Hepatocyte (in vitro differentiated cells): ENCODE measurements at regions not wholly inside any gene's neighbourhood (a gene's known extent, or its start where the extent isn't known, plus 50 kb on each side); places are given as distances from the start of the nearest gene placed in this dataset.

Experiments
- EZH2 ChIP-seq: fragments of 200-600 bp; sonication (generic); IDR thresholded peaks from 2 replicates; pipeline ENCODE4 v1.6.1; 2016; ENCODE audit warnings: antibody characterized with exemption, mild to moderate bottlenecking, borderline replicate concordance
- EZH2phosphoT487 ChIP-seq: fragments of 200-600 bp; sonication (generic); IDR thresholded peaks from one replicate; pipeline ENCODE4 v1.6.1; 2018; ENCODE audit warnings: antibody characterized with exemption, mild to moderate bottlenecking, low read depth, moderate library complexity; ENCODE audit not compliant: unreplicated experiment, severe bottlenecking
- TF ChIP-seq, protein P1 (sequence below): fragments of 200-600 bp; sonication (generic); IDR thresholded peaks from 2 replicates; pipeline ENCODE4 v1.5.1; 2016; ENCODE audit warnings: antibody characterized with exemption, mild to moderate bottlenecking; ENCODE audit not compliant: poor library complexity

- TF ChIP-seq EZH2, result no peak
- TF ChIP-seq, protein P1, sequence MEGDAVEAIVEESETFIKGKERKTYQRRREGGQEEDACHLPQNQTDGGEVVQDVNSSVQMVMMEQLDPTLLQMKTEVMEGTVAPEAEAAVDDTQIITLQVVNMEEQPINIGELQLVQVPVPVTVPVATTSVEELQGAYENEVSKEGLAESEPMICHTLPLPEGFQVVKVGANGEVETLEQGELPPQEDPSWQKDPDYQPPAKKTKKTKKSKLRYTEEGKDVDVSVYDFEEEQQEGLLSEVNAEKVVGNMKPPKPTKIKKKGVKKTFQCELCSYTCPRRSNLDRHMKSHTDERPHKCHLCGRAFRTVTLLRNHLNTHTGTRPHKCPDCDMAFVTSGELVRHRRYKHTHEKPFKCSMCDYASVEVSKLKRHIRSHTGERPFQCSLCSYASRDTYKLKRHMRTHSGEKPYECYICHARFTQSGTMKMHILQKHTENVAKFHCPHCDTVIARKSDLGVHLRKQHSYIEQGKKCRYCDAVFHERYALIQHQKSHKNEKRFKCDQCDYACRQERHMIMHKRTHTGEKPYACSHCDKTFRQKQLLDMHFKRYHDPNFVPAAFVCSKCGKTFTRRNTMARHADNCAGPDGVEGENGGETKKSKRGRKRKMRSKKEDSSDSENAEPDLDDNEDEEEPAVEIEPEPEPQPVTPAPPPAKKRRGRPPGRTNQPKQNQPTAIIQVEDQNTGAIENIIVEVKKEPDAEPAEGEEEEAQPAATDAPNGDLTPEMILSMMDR, result no peak
- TF ChIP-seq EZH2phosphoT487, result no peak
These were observed 94.5 kb upstream of the CPM start for GRCh38 chr12:69027411-69027881.
